OCI-LY7 (cell line): ENCODE measurements at regions not wholly inside any gene's neighbourhood (a gene's known extent, or its start where the extent isn't known, plus 50 kb on each side); places are given as distances from the start of the nearest gene placed in this dataset.

Experiments
- BruUV-seq: library from RNA; stranded (reverse); fragments of 400-500 nt; replicated peaks from 2 replicates; lab custom pipeline; 2021; lab: Mats Ljungman, UMichigan
- CTCF ChIA-PET: fragments of 300-600 bp; sonication (Branson Sonifier 250); formaldehyde crosslinking; loops from one replicate; lab custom pipeline; 2022; ENCODE audit warnings: antibody characterized with exemption; ENCODE audit not compliant: unreplicated experiment; lab: Charles Lee
- POLR2A ChIA-PET: fragments of 300-600 bp; sonication (Branson Sonifier 250); formaldehyde crosslinking; loops from one replicate; lab custom pipeline; 2022; ENCODE audit warnings: antibody characterized with exemption; lab: Charles Lee
- DNase-seq: peaks from one replicate; pipeline ENCODE4 v3.0.0-alpha.2; 2015; ENCODE audit warnings: low spot score
- H2AFZ ChIP-seq: fragments of 200-600 bp; sonication (generic), shearing (Covaris generic); 2 replicates; pipeline ENCODE4 v1.6.1; 2014; ENCODE audit warnings: mild to moderate bottlenecking, antibody characterized with exemption, low read length, moderate library complexity
- H3K27ac ChIP-seq: fragments of 200-600 bp; sonication (generic); 2 replicates; pipeline ENCODE4 v1.5.1; 2014; ENCODE audit warnings: mixed run types, low read depth, mild to moderate bottlenecking, moderate library complexity, low read length, inconsistent platforms; ENCODE audit not compliant: poor library complexity, severe bottlenecking
- H3K36me3 ChIP-seq: fragments of 200-600 bp; sonication (generic); 2 replicates; pipeline ENCODE4 v1.6.1; 2014; ENCODE audit warnings: mild to moderate bottlenecking, antibody characterized with exemption, low read length, moderate library complexity, mixed read lengths; ENCODE audit not compliant: insufficient read depth
- H3K4me1 ChIP-seq: fragments of 200-600 bp; sonication (generic); 2 replicates; pipeline ENCODE4 v1.5.1; 2014; ENCODE audit warnings: mild to moderate bottlenecking, low read length; ENCODE audit not compliant: insufficient read depth, poor library complexity, severe bottlenecking
- H3K4me2 ChIP-seq: fragments of 200-600 bp; sonication (generic); 2 replicates; pipeline ENCODE4 v1.6.1; 2014; ENCODE audit warnings: mild to moderate bottlenecking, low read length
- H3K4me3 ChIP-seq: fragments of 200-600 bp; sonication (generic); 2 replicates; pipeline ENCODE4 v1.5.1; 2014; ENCODE audit warnings: mild to moderate bottlenecking, low read depth, low read length; ENCODE audit not compliant: poor library complexity, severe bottlenecking
- H3K79me2 ChIP-seq: fragments of 200-600 bp; sonication (generic); 2 replicates; pipeline ENCODE4 v1.6.1; 2016; ENCODE audit warnings: low read depth, mild to moderate bottlenecking, low read length, moderate library complexity, mixed read lengths; ENCODE audit not compliant: insufficient read depth
- H3K9me2 ChIP-seq: fragments of 200-600 bp; sonication (generic); 2 replicates; pipeline ENCODE4 v1.6.1; 2016; ENCODE audit warnings: mild to moderate bottlenecking, low read length, mixed read lengths; ENCODE audit not compliant: insufficient read depth
- H3K9me3 ChIP-seq: fragments of 200-600 bp; sonication (generic); 2 replicates; pipeline ENCODE4 v1.6.1; 2014; ENCODE audit warnings: mild to moderate bottlenecking, mixed run types, low read length, mixed read lengths
- H4K20me1 ChIP-seq: fragments of 200-600 bp; sonication (generic); 2 replicates; pipeline ENCODE4 v1.6.1; 2014; ENCODE audit warnings: mild to moderate bottlenecking, antibody characterized with exemption, low read length, moderate library complexity, mixed read lengths; ENCODE audit not compliant: insufficient read depth
- CTCF ChIP-seq: fragments of 200-600 bp; sonication (generic); conservative IDR thresholded peaks from 2 replicates; pipeline ENCODE4 v1.5.1; 2014; ENCODE audit warnings: mild to moderate bottlenecking, antibody characterized with exemption, low read length, moderate library complexity, mixed read lengths
- EZH2phosphoT487 ChIP-seq: fragments of 200-600 bp; sonication (generic); IDR thresholded peaks from 2 replicates; pipeline ENCODE4 v1.6.1; 2018; ENCODE audit warnings: low read depth, borderline replicate concordance, mild to moderate bottlenecking, mixed run types, antibody characterized with exemption, low read length, moderate library complexity, mixed read lengths
- intact Hi-C: fragments of 100-400 bp; cut with micrococcal nuclease; formaldehyde crosslinking; loops from one replicate; pipeline ENCODE4 v1.10.0; 2022; ENCODE audit not compliant: unreplicated experiment

- TF ChIP-seq EZH2phosphoT487 (no peak), CTCF (no peak)
- Histone ChIP-seq H3K36me3 (no peaks in the 10 kb centered on the region), H3K79me2 (no peaks in the 10 kb centered on the region), H3K4me2 (no peak overlapping the region), H3K4me1 (no peaks in the 10 kb centered on the region), H3K27ac (no peak overlapping the region), H2AFZ (no peak overlapping the region), H3K4me3 (no peak overlapping the region), H3K9me3 (no peaks in the 10 kb centered on the region), H3K9me2 (no peaks in the 10 kb centered on the region), H4K20me1 (no peaks in the 10 kb centered on the region)
- ChIA-PET POLR2A (interaction anchor here (0.7 kb wide), 1 partner anchor 42 kb away, joined by 3 read pairs; no protein-coding TSS in a partner anchor), CTCF (no interaction called here)
- intact Hi-C loops: no loop called here
- no peak for DNase-seq
- no TSS peak for BruUV-seq
These were observed 77.8 kb downstream of the DIPK2A start for GRCh38 chr3:144049374-144049773.

- no peaks in the 10 kb centered on the region for H3K9me2 ChIP-seq
- POLR2A ChIA-PET: no interaction called here
- intact Hi-C loops: no loop called here
These were observed 79.6 kb downstream of the DIPK2A start for GRCh38 chr3:144051211-144051610.

More at GRCh38 chr3:144051211-144051610, 79.6 kb downstream of the DIPK2A start:
- BruUV-seq: no TSS peak
- no peak overlapping the region for H2AFZ ChIP-seq
- no peaks in the 10 kb centered on the region for H4K20me1 ChIP-seq
- no peaks in the 10 kb centered on the region for H3K36me3 ChIP-seq
- H3K27ac ChIP-seq: no peak overlapping the region
- no peak overlapping the region for H3K4me3 ChIP-seq
- H3K79me2 ChIP-seq: no peaks in the 10 kb centered on the region
- CTCF ChIA-PET: no interaction called here
- no peaks in the 10 kb centered on the region for H3K9me3 ChIP-seq
- TF ChIP-seq CTCF (no peak), EZH2phosphoT487 (no peak)
- no peaks in the 10 kb centered on the region for H3K4me1 ChIP-seq
- no peak overlapping the region for H3K4me2 ChIP-seq
- DNase-seq: no peak
